A673 (cell line): ENCODE measurements at regions not wholly inside any gene's neighbourhood (a gene's known extent, or its start where the extent isn't known, plus 50 kb on each side); places are given as distances from the start of the nearest gene placed in this dataset.

ENCODE experiments used
- EZH2 ChIP-seq: fragments of 200-600 bp; sonication (generic); IDR thresholded peaks from 2 replicates; pipeline ENCODE4 v1.6.1; 2017; ENCODE audit warnings: borderline replicate concordance, low read depth, mild to moderate bottlenecking, mixed read lengths, antibody characterized with exemption, low read length; ENCODE audit not compliant: poor library complexity, severe bottlenecking
- TF ChIP-seq, protein P1 (sequence below): fragments of 300-800, 200-600 bp; sonication (generic); conservative IDR thresholded peaks from 2 replicates; pipeline ENCODE4 v1.5.1; 2017; ENCODE audit warnings: low read depth, mild to moderate bottlenecking, antibody characterized with exemption, low read length, moderate library complexity, mixed read lengths

DNA sequence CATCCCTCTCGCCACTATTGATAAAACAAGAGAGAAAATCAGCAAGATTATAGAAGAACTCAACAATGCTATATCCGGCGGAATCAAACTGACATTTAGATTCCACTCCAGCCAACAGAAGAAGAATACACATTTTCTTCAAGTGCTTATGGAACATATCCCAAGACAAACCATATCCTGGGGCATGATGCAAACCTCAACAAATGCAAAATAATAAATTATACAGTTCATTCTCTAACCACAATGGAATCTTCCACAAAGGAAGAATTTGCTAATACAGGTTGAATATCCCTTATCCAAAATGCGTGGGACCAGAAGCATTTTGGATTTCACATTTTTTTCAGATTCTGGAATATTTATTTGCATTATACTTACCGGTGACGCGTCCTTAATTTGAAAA lies 51.4 kb upstream of the YPEL5 start:
- TF ChIP-seq, protein P1, sequence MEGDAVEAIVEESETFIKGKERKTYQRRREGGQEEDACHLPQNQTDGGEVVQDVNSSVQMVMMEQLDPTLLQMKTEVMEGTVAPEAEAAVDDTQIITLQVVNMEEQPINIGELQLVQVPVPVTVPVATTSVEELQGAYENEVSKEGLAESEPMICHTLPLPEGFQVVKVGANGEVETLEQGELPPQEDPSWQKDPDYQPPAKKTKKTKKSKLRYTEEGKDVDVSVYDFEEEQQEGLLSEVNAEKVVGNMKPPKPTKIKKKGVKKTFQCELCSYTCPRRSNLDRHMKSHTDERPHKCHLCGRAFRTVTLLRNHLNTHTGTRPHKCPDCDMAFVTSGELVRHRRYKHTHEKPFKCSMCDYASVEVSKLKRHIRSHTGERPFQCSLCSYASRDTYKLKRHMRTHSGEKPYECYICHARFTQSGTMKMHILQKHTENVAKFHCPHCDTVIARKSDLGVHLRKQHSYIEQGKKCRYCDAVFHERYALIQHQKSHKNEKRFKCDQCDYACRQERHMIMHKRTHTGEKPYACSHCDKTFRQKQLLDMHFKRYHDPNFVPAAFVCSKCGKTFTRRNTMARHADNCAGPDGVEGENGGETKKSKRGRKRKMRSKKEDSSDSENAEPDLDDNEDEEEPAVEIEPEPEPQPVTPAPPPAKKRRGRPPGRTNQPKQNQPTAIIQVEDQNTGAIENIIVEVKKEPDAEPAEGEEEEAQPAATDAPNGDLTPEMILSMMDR = no peak
- no peak for TF ChIP-seq EZH2
